ENCODE measurements at regions not wholly inside any gene's neighbourhood (a gene's known extent, or its start where the extent isn't known, plus 50 kb on each side); places are given as distances from the start of the nearest gene placed in this dataset.

- H3K27ac Mint-ChIP-seq: no peak overlapping the region
- ATAC-seq (peak in 1 of 2 donors; percentile 18), DNase-seq (ENCODE audit: low spot score in 2 of 2) (no peak)
- peaks cover 0 to 10% of the 10 kb centered on the region in 2 donors for H3K36me3 Mint-ChIP-seq
- peaks cover 8 to 17% of the 10 kb centered on the region in 2 donors for H3K9me3 Mint-ChIP-seq
These were observed 236.9 kb downstream of the EPM2A start for GRCh38 chr6:145498425-145498824.

- ATAC-seq (no peak), DNase-seq (ENCODE audit: low spot score in 2 of 2) (no peak)
- H3K36me3 Mint-ChIP-seq: peaks cover 0 to 9% of the 10 kb centered on the region in 2 donors
- H3K9me3 Mint-ChIP-seq: peaks cover 5 to 8% of the 10 kb centered on the region in 2 donors
- no peak overlapping the region for H3K27ac Mint-ChIP-seq
These were observed 232.9 kb downstream of the EPM2A start for GRCh38 chr6:145502416-145502815.

- Mint-ChIP-seq H3K27ac (no peak overlapping the region), H3K9me3 (peaks cover 21 to 24% of the 10 kb centered on the region in 2 donors), H3K36me3 (peaks cover 0 to 23% of the 10 kb centered on the region in 2 donors)
- DNase-seq (ENCODE audit: low spot score in 2 of 2) (no peak), ATAC-seq (no peak)
These were observed 229.2 kb downstream of the EPM2A start for GRCh38 chr6:145506136-145506535.

GRCh38 chr6:145506565-145506964, 228.8 kb downstream of the EPM2A start:
- peaks cover 25 to 28% of the 10 kb centered on the region in 2 donors for H3K9me3 Mint-ChIP-seq

GRCh38 chr6:145507239-145507638, 228.1 kb downstream of the EPM2A start:
- Mint-ChIP-seq H3K27ac (no peak overlapping the region), H3K9me3 (peaks cover 31 to 32% of the 10 kb centered on the region in 2 donors), H3K36me3 (peaks cover 0 to 29% of the 10 kb centered on the region in 2 donors)
- ATAC-seq (no peak), DNase-seq (ENCODE audit: low spot score in 2 of 2) (no peak)

More at GRCh38 chr6:145506565-145506964, 228.8 kb downstream of the EPM2A start:
- ATAC-seq (no peak), DNase-seq (ENCODE audit: low spot score in 2 of 2) (no peak)
- peaks cover 0 to 26% of the 10 kb centered on the region in 2 donors for H3K36me3 Mint-ChIP-seq
- no peak overlapping the region for H3K27ac Mint-ChIP-seq

- Mint-ChIP-seq H3K9me3 (peaks cover 31 to 32% of the 10 kb centered on the region in 2 donors), H3K27ac (no peak overlapping the region), H3K36me3 (peaks cover 0 to 29% of the 10 kb centered on the region in 2 donors)
- ATAC-seq (no peak), DNase-seq (ENCODE audit: low spot score in 2 of 2) (no peak)
These were observed 227.2 kb downstream of the EPM2A start for GRCh38 chr6:145508107-145508506.

- Mint-ChIP-seq H3K9me3 (peaks cover 3 to 6% of the 10 kb centered on the region in 2 donors), H3K27ac (no peak overlapping the region), H3K36me3 (no peaks in the 10 kb centered on the region)
- no peak for DNase-seq (ENCODE audit: low spot score in 2 of 2)
- ATAC-seq: no peak
These were observed 217.8 kb downstream of the EPM2A start for GRCh38 chr6:145517492-145517891.

GRCh38 chr6:145525038-145525437, 210.3 kb downstream of the EPM2A start:
- ATAC-seq: no peak
- Mint-ChIP-seq H3K27ac (no peak overlapping the region), H3K9me3 (peaks cover 0 to 4% of the 10 kb centered on the region in 2 donors), H3K36me3 (no peaks in the 10 kb centered on the region)
- no peak for DNase-seq (ENCODE audit: low spot score in 2 of 2)

GRCh38 chr6:145529582-145529981, 205.7 kb downstream of the EPM2A start:
- Mint-ChIP-seq H3K36me3 (no peaks in the 10 kb centered on the region), H3K27ac (no peak overlapping the region), H3K9me3 (peaks cover 0 to 4% of the 10 kb centered on the region in 2 donors)
- ATAC-seq (no peak), DNase-seq (ENCODE audit: low spot score in 2 of 2) (no peak)

GRCh38 chr6:145530454-145530853, 204.9 kb downstream of the EPM2A start:
- DNase-seq (ENCODE audit: low spot score in 2 of 2) (no peak), ATAC-seq (no peak)
- no peak overlapping the region for H3K27ac Mint-ChIP-seq
- peaks cover 0 to 4% of the 10 kb centered on the region in 2 donors for H3K9me3 Mint-ChIP-seq
- H3K36me3 Mint-ChIP-seq: no peaks in the 10 kb centered on the region

- DNase-seq (ENCODE audit: low spot score in 2 of 2) (no peak), ATAC-seq (no peak)
- Mint-ChIP-seq H3K36me3 (no peaks in the 10 kb centered on the region), H3K9me3 (peaks cover 0 to 4% of the 10 kb centered on the region in 2 donors), H3K27ac (no peak overlapping the region)
These were observed 204.3 kb downstream of the EPM2A start for GRCh38 chr6:145531032-145531431.

- H3K9me3 Mint-ChIP-seq: peaks cover 0 to 4% of the 10 kb centered on the region in 2 donors
- no peaks in the 10 kb centered on the region for H3K36me3 Mint-ChIP-seq
- no peak overlapping the region for H3K27ac Mint-ChIP-seq
- ATAC-seq (no peak), DNase-seq (ENCODE audit: low spot score in 2 of 2) (no peak)
These were observed 203.5 kb downstream of the EPM2A start for GRCh38 chr6:145531822-145532221.

- DNase-seq (ENCODE audit: low spot score in 2 of 2) (no peak), ATAC-seq (no peak)
- Mint-ChIP-seq H3K36me3 (no peaks in the 10 kb centered on the region), H3K27ac (no peak overlapping the region), H3K9me3 (peaks cover 0 to 4% of the 10 kb centered on the region in 2 donors)
These were observed 203.0 kb downstream of the EPM2A start for GRCh38 chr6:145532361-145532760.

- H3K9me3 Mint-ChIP-seq: no peaks in the 10 kb centered on the region
- H3K27ac Mint-ChIP-seq: no peak overlapping the region
- H3K36me3 Mint-ChIP-seq: no peaks in the 10 kb centered on the region
- DNase-seq (ENCODE audit: low spot score in 2 of 2) (no peak), ATAC-seq (no peak)
These were observed 200.3 kb downstream of the EPM2A start for GRCh38 chr6:145534989-145535388.

GRCh38 chr6:145538989-145539388, 196.3 kb downstream of the EPM2A start:
- Mint-ChIP-seq H3K27ac (no peak overlapping the region), H3K9me3 (no peaks in the 10 kb centered on the region), H3K36me3 (no peaks in the 10 kb centered on the region)
- DNase-seq (ENCODE audit: low spot score in 2 of 2) (no peak), ATAC-seq (no peak)

- Mint-ChIP-seq H3K9me3 (no peaks in the 10 kb centered on the region), H3K36me3 (no peaks in the 10 kb centered on the region), H3K27ac (no peak overlapping the region)
- DNase-seq (ENCODE audit: low spot score in 2 of 2) (no peak), ATAC-seq (no peak)
These were observed 195.5 kb downstream of the EPM2A start for GRCh38 chr6:145539831-145540230.

GRCh38 chr6:145540741-145541140, 194.6 kb downstream of the EPM2A start:
- Mint-ChIP-seq H3K9me3 (no peaks in the 10 kb centered on the region), H3K36me3 (no peaks in the 10 kb centered on the region), H3K27ac (no peak overlapping the region)
- DNase-seq (ENCODE audit: low spot score in 2 of 2): no peak
- no peak for ATAC-seq

- H3K27ac Mint-ChIP-seq: no peak overlapping the region
- no peaks in the 10 kb centered on the region for H3K9me3 Mint-ChIP-seq
- no peak for DNase-seq (ENCODE audit: low spot score in 2 of 2)
- no peak for ATAC-seq
- no peaks in the 10 kb centered on the region for H3K36me3 Mint-ChIP-seq
These were observed 191.3 kb downstream of the EPM2A start for GRCh38 chr6:145544041-145544440.

GRCh38 chr6:145544514-145544913, 190.8 kb downstream of the EPM2A start:
- ATAC-seq (no peak), DNase-seq (ENCODE audit: low spot score in 2 of 2) (no peak)
- no peak overlapping the region for H3K27ac Mint-ChIP-seq
- H3K36me3 Mint-ChIP-seq: no peaks in the 10 kb centered on the region
- H3K9me3 Mint-ChIP-seq: no peaks in the 10 kb centered on the region

All from activated naive CD4-positive, alpha-beta T cell treated with anti-CD3 and anti-CD28 coated beads, Interleukin-2, amount 50 U/mL, for 72 hours (primary cell).